HCEC 1CT (cell line): ENCODE measurements at regions not wholly inside any gene's neighbourhood (a gene's known extent, or its start where the extent isn't known, plus 50 kb on each side); places are given as distances from the start of the nearest gene placed in this dataset.
"Not testable (repeated sequence)": the region's sequence is repeated elsewhere in the genome, so short reads cannot be mapped to it uniquely, and the experiment has no call there.

Experiments used
- DNase-seq: peaks from one replicate; pipeline ENCODE4 v3.0.0-alpha.2; 2017

DNA sequence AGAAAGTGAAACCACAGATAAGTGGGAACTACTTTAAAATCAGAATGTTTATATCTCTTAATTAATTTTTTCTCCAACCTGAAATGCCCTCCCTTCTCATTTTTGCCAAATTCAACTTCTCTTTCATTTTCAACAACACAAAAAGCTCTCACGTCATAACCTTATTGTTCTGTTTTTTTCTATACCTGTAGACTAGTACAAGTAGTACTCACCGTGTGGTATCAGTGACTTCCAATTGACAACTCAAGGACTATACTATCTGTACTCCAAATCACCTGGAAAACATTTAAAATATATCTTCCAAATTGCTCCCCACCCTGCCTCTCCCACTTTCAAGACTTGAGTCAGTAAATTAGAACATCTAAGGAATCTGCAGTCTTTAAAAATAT, 72.8 kb upstream of the ZNF280D start:
- no peak for DNase-seq

DNA sequence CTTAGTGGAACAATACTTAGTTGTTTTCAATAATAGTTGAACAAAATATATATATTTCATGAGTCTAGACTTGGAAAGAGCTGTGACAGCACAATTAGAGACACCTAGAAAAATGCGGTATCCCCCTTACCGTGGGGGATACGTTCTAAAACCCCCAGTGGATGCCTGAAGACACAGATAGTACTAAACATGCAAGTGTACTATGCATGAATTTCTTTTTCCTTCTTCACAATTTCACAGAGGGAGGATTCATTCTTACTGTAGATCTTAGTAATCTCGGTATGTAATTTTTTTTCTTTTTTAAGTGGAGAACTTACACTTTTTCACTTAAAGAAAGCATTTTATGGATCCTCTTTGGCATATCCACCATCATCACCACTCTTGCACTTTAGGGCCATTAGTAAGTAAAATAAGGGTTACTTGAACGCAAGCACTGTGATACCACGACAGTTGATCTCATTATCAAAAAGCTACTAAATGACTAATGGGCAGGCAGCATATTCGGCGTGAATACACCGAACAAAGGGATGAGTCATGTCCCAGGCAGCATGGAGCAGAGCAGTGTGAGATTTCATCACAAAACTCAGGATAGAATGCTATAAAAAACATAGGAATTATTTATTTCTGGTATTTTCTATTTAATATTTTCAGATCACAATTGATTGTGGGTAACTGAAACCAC, 72.3 kb upstream of the ZNF280D start:
- peak; percentile 82 for DNase-seq

DNA sequence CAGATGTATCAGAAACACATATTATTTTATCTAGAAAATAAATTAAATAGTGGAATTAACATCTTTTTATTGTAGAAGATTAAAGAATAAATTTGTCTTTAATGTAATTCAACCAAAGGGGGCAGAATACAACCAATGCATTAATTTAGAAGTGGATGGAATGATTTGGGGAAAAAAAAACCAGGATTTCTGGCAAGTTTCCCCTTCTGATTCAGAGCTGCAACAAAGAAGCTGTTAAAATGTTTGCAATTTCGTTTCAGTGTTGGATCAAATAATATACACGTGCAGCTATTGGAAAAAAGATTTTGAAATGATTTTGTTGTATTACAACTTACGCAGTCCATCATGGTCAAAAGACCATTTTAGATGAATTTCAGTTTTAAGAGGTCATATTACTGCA, 71.6 kb upstream of the ZNF280D start:
- no peak for DNase-seq

DNA sequence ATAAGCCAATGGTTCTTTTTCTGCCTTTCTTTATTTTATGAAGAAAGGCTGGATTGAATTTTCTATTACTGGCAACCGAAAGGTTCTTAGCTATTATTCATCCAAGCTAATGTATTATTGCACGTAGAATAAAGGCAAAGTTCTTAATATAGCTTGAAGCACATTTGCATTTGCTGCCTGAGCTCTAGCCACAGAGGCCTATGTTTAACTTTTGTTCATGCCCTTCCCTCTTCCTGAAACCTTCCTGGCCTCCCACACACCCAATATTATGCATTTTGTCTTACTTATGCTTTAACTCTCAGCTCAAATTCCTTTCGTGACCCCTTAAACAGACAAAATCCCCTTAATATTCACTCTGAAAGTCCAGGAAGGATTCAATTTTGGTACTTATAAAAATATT, 71.0 kb upstream of the ZNF280D start:
- DNase-seq, result no peak

DNA sequence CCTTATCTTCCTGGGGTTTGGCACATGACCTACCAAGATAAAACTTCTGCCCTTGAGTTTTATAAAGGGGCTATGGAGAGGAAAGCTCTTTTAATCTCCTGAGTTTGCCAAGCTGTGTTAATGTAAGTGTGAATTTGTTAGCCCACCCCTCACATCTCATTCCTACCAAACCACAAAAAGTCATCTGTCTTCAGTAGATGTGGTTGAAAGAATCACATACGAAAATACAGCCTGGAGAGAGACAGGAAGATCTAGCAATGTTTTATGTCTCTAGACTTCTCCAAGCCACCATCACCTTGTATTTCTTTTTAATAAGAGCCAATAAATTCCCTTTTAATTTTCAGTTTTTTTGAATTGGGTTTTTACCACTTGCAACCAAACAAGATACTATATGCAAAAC, 68.9 kb upstream of the ZNF280D start:
- DNase-seq, result no peak

DNA sequence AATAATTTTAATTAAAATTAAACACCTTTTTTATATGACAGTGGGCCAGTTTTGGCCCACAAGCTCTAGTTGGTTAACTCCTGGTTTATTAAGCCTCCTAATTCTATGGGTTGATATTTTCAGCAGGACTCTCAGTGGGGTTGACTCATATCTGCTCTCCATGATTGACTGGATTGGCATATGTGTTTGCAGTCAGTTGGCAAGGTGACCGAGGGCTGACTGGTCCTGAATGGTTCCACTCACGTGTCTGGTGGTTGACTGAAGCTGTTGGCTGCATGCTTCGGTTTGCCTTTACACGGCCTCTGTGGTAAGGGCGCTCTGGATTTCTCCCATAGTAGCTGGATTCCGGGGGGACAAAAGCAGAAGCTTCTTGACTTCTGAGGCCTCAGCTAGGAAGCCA, 65.3 kb upstream of the ZNF280D start:
- no peak for DNase-seq

DNA sequence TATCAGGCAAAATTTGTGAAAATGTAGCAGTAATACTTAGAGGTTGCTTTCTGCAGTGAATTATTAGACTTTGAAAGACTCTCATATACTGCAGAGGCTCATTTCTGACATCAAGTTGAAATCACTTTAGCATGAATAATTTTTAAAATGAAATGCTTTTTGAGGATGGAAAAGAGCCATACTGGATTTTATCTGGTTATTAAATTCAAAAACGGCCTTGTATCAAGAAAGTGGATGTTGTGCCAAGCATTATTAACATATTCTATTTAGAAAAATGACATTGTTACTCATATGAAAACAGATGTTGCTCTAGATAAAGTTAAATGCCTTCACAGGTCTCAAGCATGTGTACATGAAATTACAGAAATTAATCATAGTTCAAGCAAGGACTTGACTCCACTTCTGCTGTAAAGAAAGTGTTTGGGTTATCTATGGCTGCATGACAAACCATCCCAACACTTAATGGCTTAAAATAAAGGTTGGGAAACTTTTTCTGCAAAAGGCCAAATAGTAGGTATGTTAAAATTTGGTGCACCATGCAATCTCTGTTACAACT, 64.5 kb upstream of the ZNF280D start:
- DNase-seq, result no peak

DNA sequence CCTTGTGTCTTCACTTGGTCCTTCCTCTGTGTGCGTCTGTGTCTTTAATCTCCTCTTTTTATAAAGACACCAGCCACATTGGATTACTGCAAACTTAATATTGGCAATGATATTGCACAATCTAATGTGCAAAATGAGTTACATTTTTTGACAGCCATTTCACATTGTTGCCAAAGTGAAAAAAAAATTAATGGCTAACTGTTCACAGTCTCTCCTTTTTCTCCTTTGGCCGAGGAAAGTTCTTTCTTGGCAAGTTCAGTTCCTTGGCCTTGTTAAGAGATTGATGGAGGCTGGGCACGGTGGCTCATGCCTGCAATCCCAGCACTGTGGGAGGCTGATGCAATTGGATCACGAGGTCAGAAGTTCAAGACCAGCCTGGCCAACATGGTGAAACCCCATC, 62.2 kb upstream of the ZNF280D start:
- no peak for DNase-seq

DNA sequence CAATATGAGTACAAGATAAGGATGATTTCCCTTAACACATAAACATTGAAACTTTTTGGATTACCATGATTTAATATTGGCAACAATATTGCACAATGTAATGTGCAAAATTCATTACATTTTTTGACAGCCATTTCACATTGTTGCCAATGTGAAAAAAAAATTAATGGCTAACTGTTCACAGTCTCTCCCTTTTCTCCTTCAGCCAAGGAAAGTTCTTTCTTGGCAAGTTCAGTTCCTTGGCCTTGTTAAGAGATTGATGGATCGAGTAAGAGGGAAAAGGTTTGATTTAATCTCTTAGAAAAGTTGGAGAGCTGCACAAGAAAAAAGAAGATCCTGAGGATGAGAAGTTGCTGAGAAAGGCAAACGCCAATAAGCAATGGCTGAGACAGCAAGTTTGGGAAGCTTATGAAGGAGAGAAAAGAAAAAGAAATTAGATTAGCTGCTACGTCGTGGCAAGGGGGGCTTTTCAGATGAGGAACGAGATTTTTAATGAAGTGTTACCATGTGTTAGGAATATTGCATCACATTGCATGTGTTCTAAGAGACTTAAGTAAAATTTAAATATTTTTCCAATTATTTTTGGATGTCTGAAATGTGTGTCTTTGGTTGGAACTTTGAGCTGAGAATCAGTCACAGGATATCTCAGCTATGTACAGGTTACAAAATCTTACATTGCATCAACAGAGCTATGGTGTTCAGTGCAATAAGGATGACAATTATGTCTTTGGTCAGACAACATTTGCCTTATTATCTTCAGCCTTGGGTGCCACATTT, 61.4 kb upstream of the ZNF280D start:
- no peak for DNase-seq

DNA sequence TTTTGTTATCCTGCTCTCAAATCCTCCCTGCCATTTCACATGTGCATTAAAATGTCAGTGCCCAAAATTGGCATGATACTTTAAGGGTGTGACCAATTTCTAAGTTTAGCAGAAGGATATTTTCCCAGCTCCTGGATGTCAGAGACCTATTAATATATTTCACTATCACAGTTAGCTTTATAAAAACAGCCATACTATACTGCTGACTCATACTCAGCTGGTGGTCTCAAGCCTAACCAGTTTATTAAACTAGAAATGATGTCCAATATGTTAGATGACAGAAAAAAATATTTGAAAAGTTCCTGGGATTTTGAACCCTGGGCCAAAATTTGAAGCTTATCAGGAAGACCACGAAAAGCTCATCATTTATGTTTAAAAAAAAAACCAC, 60.9 kb upstream of the ZNF280D start:
- DNase-seq, result no peak

DNA sequence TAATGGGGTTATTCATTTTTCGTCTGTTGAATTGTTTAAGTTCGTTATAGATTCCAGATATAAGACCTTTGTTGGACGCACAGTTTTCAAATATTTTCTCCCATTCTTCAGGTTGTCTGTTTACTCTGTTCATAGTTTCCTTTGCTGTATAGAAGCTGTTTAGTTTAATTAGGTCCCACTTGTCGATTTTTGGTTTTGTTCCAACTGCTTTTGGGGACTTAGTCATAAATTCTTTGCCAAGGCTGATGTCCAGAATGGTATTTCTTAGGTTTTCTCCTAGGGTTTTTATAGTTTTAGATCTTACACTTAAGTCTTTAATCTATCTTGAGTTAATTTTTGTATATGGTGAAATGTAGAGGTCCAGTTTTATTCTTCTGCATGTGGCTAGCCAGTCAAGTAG, 58.9 kb upstream of the ZNF280D start:
- no peak for DNase-seq

DNA sequence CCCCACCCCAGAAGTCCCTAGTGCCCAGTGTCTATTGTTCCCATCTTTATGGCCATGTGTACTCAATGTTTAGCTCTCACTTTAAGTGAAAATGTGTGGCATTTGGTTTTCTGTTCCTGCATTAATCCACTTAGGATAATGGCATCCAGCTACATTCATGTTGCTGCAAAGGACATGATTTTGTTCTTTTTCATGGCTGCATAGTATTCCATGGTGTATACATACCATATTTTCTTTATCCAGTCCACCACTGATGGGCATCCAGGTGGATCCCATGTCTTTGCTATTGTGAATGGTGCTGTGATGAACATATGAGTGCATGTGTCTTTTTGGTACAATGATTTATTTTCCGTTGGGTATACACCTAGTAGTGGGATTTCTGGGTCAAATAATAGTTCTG, 58.2 kb upstream of the ZNF280D start:
- not testable (repeated sequence) for DNase-seq

DNA sequence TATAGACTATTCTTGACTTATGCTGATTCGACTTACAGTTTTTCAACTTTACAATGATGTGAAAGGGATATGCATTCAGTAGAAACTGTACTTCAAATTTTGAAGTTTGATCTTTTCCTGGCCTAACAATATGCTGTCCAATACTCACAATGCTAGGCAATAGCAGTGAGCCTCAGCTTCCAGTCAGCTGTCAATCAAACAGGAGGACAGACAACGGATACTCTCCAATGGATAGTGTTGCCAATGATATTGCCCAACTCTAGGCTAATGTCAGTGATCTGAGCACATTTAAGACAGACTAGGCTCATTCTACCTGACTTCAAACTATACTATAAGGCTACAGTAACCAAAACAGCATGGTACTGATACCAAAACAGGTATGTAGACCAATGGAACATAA, 55.0 kb upstream of the ZNF280D start:
- DNase-seq, result no peak

DNA sequence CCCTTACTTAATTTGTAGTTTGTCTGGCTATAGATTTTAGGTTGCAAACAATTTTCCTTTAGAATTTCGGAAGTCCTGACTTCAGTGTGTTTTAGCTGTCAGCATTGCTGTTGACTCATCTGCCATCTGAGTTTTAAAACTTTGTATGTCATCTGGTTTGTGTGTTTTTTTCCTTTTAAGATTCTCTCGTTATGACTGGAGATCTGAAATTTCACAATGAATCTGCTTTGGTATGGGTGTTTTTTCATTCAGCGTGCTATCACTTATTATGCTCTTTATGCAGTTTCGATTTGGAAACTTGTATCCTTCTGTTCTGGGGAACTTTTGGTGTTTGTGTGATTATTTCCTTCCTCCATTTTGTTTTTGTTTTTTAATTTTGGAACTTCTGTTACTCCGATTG, 53.7 kb upstream of the ZNF280D start:
- DNase-seq, result no peak

DNA sequence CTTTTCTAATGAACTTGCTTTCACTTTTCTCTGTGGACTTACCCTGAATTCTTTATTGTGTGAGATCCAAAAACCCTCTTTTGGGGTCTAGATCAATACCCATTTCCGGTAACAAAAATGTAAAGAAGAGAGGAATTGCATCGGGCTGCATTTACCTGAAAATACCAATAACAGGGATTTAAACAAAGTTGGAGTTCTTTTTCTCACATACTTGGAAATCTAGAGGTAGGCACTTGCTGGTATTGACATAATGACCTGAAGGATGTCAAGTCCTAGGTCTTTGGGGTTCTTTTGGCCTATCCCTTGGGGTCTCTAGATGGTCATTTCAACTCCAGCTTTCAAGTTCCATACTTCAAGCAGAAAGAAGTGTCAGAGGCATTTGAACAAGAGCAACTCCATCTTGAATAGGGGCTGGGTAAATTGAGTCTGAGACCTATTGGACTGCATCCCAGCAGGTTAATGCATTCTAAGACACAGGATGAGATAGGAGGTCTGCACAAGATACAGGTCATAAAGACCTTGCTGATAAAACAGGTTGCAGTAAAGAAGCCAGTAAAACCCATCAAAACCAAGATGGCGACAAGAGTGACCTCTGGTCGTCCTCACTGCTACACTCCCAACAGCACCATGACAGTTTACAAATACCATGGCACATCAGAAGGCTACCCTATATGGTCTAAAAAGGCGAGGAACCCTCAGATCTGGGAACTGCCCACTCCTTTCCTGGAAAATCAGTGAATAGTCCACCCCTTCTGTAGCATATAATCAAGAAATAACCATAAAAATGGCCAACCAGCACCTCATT, 50.8 kb upstream of the ZNF280D start:
- DNase-seq, result no peak

DNA sequence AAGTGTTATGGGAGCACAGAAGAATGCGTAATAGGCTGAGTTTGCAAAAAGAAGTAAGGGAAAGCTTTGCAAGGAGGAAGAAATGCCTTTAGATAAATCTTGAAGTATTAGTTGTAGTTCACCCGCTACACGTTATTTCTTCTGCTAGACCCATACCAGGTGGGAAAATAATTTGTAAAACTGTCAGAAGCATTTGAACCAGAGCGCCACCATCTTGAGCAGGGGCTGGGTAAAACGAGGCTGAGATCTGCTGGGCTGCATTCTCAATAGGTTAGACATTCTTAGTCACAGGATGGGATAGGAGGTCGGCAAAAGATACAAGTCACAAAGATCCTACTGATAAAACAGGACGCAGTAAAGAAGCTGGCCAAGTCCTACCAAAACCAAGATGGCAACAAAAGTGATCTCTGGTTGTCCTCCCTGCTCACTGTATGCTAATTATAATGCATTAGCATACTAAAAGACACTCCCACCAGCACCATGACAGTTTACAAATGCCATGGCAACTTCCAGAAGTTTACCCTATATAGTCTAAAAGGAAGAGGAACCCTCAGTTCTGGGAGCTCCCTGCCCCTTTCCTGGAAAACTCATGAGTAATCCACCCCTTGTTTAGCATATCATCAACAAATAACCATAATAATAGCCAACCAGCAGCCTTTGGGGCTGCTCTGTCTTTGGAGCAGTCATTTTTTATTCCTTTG, 50.0 kb upstream of the ZNF280D start:
- DNase-seq, result no peak
